LNCaP clone FGC (cell line): ENCODE measurements at regions not wholly inside any gene's neighbourhood (a gene's known extent, or its start where the extent isn't known, plus 50 kb on each side); places are given as distances from the start of the nearest gene placed in this dataset.
A peak's percentile ranks its signal among the peaks of the same experiment; 100 is the strongest.

Experiments used
- DNase-seq: peaks from one replicate; pipeline ENCODE4 v3.0.0-alpha.2; 2011; ENCODE audit warnings: low read depth
- H3K4me3 ChIP-seq: 2 replicates; pipeline ENCODE4 v1.5.1; 2011; ENCODE audit warnings: mild to moderate bottlenecking, low read depth, low read length, control low read depth
- CTCF ChIP-seq: IDR thresholded peaks from 2 replicates; pipeline ENCODE4 v1.5.1; 2012; ENCODE audit warnings: mild to moderate bottlenecking; ENCODE audit not compliant: control insufficient read depth, insufficient read depth; ENCODE audit errors: extremely low read depth

GRCh38 chr4:175109933-175110332 lies 191.8 kb downstream of the ADAM29 start:
- DNase-seq = no peak
- peak; percentile 18; the same call in 1 of the 2 replicates for TF ChIP-seq CTCF
- no peak overlapping the region for H3K4me3 ChIP-seq

- DNase-seq = no peak
- no peak for TF ChIP-seq CTCF
- H3K4me3 ChIP-seq = no peak overlapping the region
These were observed 207.4 kb downstream of the ADAM29 start for GRCh38 chr4:175125410-175126068.

- DNase-seq = no peak
- no peak overlapping the region for H3K4me3 ChIP-seq
- TF ChIP-seq CTCF = no peak
These were observed 209.2 kb downstream of the ADAM29 start for GRCh38 chr4:175127314-175127713.

- no peak for DNase-seq
- H3K4me3 ChIP-seq = no peak overlapping the region
- no peak for TF ChIP-seq CTCF
These were observed 211.6 kb downstream of the ADAM29 start for GRCh38 chr4:175129797-175130196.

- H3K4me3 ChIP-seq = no peak overlapping the region
- no peak for DNase-seq
- no peak for TF ChIP-seq CTCF
These were observed 221.0 kb downstream of the ADAM29 start for GRCh38 chr4:175139205-175139604.

GRCh38 chr4:175143116-175143515 lies 225.0 kb downstream of the ADAM29 start:
- no peak overlapping the region for H3K4me3 ChIP-seq
- DNase-seq = no peak
- TF ChIP-seq CTCF = no peak

- no peak overlapping the region for H3K4me3 ChIP-seq
- no peak for TF ChIP-seq CTCF
- DNase-seq = no peak
These were observed 228.6 kb downstream of the ADAM29 start for GRCh38 chr4:175146799-175147198.
